ENCODE measurements at regions not wholly inside any gene's neighbourhood (a gene's known extent, or its start where the extent isn't known, plus 50 kb on each side); places are given as distances from the start of the nearest gene placed in this dataset.
A peak's percentile ranks its signal among the peaks of the same experiment; 100 is the strongest.

- no peak for TF ChIP-seq CTCF (conservative IDR thresholded peaks at IDR 0.05; ENCODE audit: low read depth)
- POLR2A ChIA-PET (ENCODE audit: low non-redundant PET) = no interaction called here
- no peak overlapping the region for H3K27ac ChIP-seq
- DNase-seq (ENCODE audit: low spot score) = no peak
- CTCF ChIA-PET = no interaction called here
Measured at GRCh38 chr17:33460781-33461450, 167.8 kb upstream of the ASIC2 start.

GRCh38 chr17:33463887-33464286, 170.8 kb upstream of the ASIC2 start:
- DNase-seq (ENCODE audit: low spot score) = no peak
- CTCF ChIA-PET = no interaction called here
- no peak for TF ChIP-seq CTCF (conservative IDR thresholded peaks at IDR 0.05; ENCODE audit: low read depth)
- POLR2A ChIA-PET (ENCODE audit: low non-redundant PET) = no interaction called here
- no peak overlapping the region for H3K27ac ChIP-seq

DNA sequence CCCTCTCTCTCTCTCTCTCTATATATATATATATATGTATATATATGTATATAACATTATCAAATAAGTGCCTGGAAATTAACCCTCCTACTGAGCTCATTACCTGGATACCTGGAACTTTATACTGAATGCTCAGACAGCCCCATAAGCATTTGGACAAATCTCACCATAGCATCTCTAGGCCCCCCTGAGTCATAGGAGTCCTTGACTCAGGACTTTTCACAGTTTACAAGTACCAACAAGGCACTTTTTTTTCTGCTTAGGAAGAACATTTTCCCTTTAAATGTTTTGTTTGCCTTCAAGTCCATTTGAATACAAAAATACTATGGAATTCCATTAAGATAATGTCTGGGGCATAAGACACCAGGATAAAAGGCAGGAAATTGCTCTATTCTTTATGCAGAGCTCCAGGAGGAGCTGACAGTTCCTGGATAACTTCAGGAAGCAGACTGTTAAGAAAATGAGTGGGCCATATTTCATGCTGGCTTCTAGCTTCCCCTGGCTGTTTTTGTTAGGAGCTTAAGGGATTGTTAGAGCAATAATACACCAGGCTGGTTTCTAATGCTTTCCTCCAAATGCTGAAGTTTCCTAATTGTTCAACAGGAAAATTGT, 171.7 kb upstream of the ASIC2 start:
- DNase-seq (ENCODE audit: low spot score) = no peak
- no peak for TF ChIP-seq CTCF (conservative IDR thresholded peaks at IDR 0.05; ENCODE audit: low read depth)
- ChIA-PET POLR2A (ENCODE audit: low non-redundant PET) (no interaction called here), CTCF (no interaction called here)
- H3K27ac ChIP-seq = no peak overlapping the region

DNA sequence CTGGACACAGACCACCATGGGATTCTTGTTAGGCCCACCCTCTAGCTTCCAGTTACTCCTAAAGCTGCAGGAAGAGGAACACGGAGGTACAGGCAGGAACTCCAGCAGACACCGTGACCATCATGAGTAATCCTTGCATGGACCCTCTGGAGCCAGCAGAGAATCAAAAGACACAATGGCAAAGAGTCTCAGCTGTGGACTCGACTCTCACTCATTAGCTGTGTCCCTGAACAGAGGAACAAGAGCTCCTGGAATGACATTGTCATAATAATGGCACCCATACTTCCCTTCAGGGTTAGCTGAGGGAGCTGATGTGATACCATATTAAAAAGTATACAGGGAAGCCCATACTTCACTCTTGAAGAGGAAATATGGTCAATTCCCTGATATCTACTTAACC, 176.3 kb upstream of the ASIC2 start:
- no peak overlapping the region for H3K27ac ChIP-seq
- no peak for DNase-seq (ENCODE audit: low spot score)
- ChIA-PET CTCF (no interaction called here), POLR2A (ENCODE audit: low non-redundant PET) (no interaction called here)
- TF ChIP-seq CTCF (conservative IDR thresholded peaks at IDR 0.05; ENCODE audit: low read depth) = no peak

DNA sequence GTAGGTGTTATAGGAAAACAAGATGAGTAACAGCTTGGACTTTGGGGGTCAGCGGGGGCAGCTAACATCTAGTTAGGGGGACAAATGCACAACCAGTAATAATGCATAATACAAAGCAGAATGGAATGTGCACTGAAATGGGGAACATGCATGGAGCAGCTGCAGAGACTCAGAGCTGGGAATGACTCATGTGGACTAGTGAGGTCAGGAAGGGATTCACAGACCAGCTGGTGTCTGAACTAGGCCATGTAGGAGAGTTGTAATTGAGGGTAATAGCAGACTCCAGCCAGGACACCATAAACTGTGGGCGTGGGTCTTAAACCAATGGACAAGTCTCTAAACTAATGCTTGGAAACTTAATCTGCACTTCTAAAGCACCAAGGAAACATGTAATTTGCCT, 176.8 kb upstream of the ASIC2 start:
- POLR2A ChIA-PET (ENCODE audit: low non-redundant PET) = no interaction called here
- no peak for TF ChIP-seq CTCF (conservative IDR thresholded peaks at IDR 0.05; ENCODE audit: low read depth)
- no peak overlapping the region for H3K27ac ChIP-seq
- DNase-seq (ENCODE audit: low spot score) = peak; percentile 66
- CTCF ChIA-PET = no interaction called here

- no peak overlapping the region for H3K27ac ChIP-seq
- CTCF ChIA-PET = no interaction called here
- DNase-seq (ENCODE audit: low spot score) = no peak
- POLR2A ChIA-PET (ENCODE audit: low non-redundant PET) = no interaction called here
- no peak for TF ChIP-seq CTCF (conservative IDR thresholded peaks at IDR 0.05; ENCODE audit: low read depth)
Measured at GRCh38 chr17:33473061-33473460, 180.0 kb upstream of the ASIC2 start.
